Retina (tissue), 1 donor: ENCODE measurements at regions not wholly inside any gene's neighbourhood (a gene's known extent, or its start where the extent isn't known, plus 50 kb on each side); places are given as distances from the start of the nearest gene placed in this dataset.

ENCODE experiments used
- DNase-seq: peaks from one replicate; pipeline ENCODE4 v3.0.0-alpha.2; 2016

GRCh38 chr6:25166955-25167748 lies 112.0 kb upstream of the CARMIL1 start:
- DNase-seq, result no peak

- DNase-seq, result no peak
These were observed 111.2 kb upstream of the CARMIL1 start for GRCh38 chr6:25167961-25168360.

- DNase-seq, result no peak
These were observed 110.5 kb upstream of the CARMIL1 start for GRCh38 chr6:25168637-25169036.

GRCh38 chr6:25169553-25169952 lies 109.6 kb upstream of the CARMIL1 start:
- no peak for DNase-seq

- DNase-seq, result no peak
These were observed 109.2 kb upstream of the CARMIL1 start for GRCh38 chr6:25169961-25170360.

- no peak for DNase-seq
These were observed 108.5 kb upstream of the CARMIL1 start for GRCh38 chr6:25170640-25171039.

GRCh38 chr6:25171301-25171700 lies 107.9 kb upstream of the CARMIL1 start:
- DNase-seq, result no peak

DNA sequence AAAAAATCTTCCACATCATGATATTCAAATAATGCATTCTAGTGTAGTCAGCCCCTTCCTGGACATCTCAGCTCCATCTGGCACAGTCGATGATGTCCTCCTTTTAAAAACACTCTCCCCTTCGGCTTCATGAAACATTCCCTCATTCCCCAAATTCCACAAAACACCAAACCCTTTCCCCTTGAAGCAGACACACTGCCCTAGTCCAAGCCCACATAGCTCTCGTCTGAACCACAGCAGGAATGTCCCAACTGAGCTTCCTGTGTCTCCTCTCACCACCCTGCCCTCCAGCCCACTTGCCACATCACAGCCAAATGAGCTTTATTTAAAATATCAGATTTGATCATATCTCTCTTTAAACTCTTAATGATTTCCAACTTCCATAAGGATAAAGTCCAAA lies 106.4 kb upstream of the CARMIL1 start:
- no peak for DNase-seq

- DNase-seq, result no peak
These were observed 105.9 kb upstream of the CARMIL1 start for GRCh38 chr6:25173246-25173645.

DNA sequence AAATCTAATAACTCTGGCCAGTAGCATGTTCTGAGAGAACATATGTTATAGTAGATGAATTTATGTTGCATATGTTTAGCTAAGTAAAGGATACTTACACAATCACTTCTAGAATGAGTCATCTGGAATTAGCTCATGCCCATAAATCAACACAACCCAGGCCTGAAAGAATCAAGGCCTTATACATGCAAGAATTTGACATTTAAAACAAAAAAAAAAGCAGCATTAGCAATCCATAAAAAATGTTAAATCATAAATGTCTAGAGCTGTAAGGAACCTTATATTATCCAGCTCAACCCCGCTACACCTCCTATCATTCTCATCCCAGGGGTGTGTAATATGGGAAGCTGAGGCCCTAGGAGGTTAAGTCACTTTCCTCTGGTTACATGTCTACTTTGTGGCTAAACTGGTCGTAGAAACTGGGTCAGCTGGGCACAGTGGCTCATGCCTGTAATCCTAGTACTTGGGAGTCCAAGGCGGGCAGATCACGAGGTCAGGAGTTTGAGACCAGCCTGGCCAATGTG lies 105.2 kb upstream of the CARMIL1 start:
- DNase-seq, result no peak

DNA sequence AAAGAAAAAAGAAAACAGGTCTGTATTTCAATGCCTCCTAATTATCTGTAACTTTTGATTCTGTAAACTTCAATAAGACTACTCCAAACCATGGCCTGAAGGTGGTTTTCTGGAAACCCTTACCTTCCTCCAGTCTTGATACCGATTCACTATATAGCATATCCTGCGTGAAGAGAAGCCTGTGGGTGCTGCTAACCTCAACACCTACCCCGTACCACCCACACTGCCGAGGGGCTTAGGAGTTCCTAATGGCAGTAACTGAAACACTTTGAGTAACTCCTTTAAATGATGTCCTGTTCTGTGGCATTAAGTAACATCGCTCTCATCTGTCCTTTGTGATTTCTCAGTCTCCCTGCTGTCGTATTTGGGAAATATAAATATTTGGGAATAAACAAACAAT lies 104.5 kb upstream of the CARMIL1 start:
- DNase-seq, result no peak

GRCh38 chr6:25175196-25175595 lies 104.0 kb upstream of the CARMIL1 start:
- no peak for DNase-seq

DNA sequence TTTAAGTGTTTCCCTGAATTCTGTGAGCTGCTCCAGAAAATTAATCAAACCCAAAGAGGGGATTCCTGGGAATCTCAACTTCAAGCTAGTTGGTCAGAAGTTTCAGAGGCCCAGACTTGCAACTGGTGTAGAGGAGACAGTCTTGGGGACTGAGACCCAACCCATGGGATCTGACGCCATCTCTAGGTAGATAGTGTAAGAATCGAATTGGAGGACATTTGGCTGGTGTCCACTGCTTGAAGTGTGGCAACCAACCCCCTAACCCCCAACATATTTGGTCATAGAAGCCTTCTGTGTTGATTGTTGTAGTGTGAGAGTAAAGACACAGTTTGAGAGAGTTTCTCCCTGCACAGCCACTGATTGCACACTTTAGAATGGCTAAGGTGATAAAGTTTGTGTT lies 103.5 kb upstream of the CARMIL1 start:
- no peak for DNase-seq

- DNase-seq, result no peak
These were observed 102.7 kb upstream of the CARMIL1 start for GRCh38 chr6:25176466-25176865.

DNA sequence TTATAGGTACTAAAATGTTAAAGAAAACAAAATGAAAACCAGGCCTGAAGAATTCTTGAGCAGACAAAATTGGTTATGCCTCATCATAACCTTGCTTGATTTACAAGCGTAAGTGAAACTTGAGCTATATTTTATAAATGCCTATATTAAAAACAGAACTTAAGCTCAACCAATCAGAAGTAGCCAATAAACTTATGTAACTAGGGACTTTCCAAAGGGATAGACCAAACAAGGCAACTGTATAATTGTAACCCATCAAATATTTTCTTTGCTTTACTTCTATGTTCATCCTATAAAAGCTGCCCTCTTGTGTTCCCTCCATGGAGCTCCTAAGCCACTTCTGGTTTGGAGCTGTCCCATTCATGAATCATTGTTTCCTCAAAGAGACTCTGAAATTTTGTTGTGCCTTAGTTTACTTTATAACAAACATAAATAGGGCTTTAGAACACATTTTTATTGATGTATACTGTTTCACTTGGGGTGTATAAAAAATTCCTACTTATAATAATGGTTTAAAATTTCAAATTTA lies 101.6 kb upstream of the CARMIL1 start:
- no peak for DNase-seq

DNA sequence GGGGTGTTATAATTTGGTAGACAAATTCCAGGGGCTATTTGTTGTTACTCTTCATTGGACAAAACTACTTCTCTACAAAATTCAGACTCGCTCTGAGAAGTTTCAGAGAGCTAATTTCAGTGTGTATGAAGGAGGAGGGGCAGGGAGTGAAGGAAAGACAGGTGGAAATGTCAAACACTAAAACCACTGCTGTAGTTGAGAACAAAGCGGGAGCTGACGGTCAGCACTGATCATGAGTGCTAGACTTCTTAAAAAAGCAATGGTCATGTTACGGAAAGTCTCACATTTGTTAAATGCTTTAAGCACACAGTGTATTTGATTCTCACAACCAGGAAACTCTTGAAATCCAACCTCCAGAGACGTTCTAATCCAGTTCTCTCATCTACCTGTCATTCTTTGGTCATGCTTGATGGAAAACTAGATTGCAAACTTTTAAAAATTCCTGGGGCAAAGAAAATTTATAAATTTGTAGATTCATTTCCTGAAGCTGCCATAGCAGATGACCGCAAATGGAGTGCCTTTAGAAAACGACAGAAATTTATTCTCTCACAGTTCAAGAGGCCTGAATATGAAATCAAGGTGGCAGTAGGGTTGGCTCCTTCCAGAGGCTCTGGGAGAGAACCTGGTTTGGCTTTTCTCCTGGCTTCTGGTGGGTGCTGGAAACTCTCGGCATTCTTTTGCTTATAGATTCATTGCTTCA lies 100.7 kb upstream of the CARMIL1 start:
- no peak for DNase-seq

- no peak for DNase-seq
These were observed 100.0 kb upstream of the CARMIL1 start for GRCh38 chr6:25179051-25179778.

DNA sequence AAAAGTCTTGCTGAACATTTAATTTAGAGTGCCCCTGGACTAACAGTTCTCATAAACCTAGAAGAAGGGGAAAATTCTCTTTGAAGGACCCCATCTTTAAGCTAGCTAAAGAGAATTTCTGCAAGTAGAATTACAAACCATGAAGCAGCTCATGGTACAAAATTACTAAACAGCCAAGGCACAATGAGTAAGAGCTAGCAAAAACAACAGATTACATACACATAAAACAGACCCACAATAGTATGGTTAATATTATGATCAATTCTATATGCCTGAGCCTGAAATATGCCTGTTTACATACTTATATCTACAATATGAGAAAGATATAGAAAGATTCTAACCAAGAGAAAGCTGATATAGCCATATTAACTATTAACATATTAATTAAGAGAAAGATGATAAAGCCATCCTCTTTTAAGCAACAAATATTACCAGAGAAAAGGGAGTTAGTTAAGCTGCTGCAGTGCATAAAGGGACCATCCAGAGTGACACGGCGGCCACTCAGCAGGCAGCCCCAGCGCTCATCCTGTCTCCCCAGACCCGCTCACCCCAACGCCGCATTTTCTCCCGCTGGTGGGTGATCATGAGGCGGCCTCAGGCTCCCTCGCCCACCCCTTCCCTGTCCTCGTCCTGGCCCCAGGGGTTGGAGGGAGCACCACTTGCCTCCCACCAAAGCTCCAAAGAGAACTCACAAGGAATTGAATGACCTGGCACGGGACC lies 98.4 kb upstream of the CARMIL1 start:
- DNase-seq, result no peak

DNA sequence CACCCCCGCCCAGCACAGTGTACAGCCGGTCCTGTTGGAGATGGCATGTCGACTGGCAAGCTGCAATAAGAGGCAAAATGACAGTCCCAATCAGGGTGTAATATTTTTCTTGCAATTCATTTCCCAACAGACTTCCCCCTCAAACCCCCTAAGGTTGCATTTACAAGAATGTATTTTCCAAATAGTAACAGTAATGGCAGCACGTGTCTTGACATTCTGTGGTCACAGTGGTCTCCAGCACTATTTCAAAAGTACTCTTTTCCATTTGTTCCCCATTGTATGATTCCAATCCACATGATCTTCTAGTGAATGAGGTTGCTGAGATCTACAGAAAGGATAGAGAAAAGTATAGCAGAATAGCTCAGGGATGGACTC lies 97.8 kb upstream of the CARMIL1 start:
- DNase-seq, result no peak

DNA sequence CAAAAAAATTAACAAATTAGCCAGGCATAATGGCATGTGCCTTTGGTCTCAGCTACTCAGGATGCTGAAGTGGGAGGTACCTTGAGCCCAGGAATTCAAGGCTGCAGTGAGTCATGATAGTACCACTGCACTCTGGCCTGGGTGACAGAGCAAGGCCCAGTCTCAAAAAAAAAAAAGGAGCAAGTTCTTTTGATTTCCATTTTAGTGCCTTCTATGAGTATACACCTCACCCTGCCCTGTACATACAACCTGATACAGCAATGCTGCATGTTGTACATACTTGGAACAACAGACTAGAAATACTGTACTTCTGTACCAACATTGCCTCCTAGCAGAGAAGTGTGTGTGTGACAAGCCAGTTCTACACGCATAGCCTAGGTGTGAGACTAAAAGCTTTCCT lies 97.3 kb upstream of the CARMIL1 start:
- no peak for DNase-seq

GRCh38 chr6:25186919-25187318 lies 92.3 kb upstream of the CARMIL1 start:
- no peak for DNase-seq

DNA sequence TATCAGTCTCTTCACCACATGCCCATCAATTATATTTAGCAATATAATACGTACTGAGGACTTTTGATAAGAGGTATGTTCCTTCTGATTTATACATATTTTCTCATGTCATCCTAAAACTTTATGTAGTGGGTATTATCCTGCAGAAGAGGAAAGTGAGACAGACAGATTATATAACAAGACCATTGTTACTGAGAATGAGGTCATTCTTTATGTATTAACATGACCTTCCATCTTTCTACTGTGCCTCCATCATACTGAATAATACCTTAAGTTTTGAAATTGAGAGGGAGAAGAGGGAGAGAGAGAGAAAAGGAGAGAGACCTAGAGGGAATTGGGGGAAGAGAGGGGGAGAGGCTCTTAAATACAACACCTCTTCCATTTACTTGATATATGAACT lies 90.9 kb upstream of the CARMIL1 start:
- no peak for DNase-seq
